ENCODE measurements at regions not wholly inside any gene's neighbourhood (a gene's known extent, or its start where the extent isn't known, plus 50 kb on each side); places are given as distances from the start of the nearest gene placed in this dataset.

- TF ChIP-seq POLR2A (IDR thresholded peaks at IDR 0.05; ENCODE audit: low read length) (no peak), GATA1 (IDR thresholded peaks at IDR 0.05; ENCODE audit: low read depth, low read length) (no peak)
- DNase-seq = no peak
These were observed 90.5 kb upstream of the MEX3C start for GRCh38 chr18:51287818-51288508.

DNA sequence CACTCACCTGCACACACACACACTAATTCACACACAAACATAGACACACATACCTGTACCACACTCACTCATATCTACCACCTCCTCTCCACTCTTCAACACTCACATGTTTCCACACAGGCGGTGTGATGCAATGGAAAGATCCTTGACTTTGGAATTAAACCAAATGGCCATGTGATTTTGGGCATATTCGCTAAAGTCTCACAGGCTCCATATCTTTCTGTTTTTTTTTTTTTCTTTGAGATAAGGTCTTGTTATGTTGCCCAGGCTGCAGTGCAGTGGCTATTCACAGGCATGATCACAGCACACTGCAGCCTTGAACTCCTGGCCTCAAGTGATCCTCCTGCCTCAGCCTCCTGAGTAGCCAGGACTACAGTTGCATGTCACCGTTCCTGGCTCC lies 91.1 kb upstream of the MEX3C start:
- DNase-seq = no peak
- no peak for TF ChIP-seq POLR2A (IDR thresholded peaks at IDR 0.05; ENCODE audit: low read length)
- TF ChIP-seq GATA1 (IDR thresholded peaks at IDR 0.05; ENCODE audit: low read depth, low read length) = no peak

- DNase-seq = no peak
- TF ChIP-seq GATA1 (IDR thresholded peaks at IDR 0.05; ENCODE audit: low read depth, low read length) = no peak
- no peak for TF ChIP-seq POLR2A (IDR thresholded peaks at IDR 0.05; ENCODE audit: low read length)
These were observed 93.4 kb upstream of the MEX3C start for GRCh38 chr18:51290860-51291259.

DNA sequence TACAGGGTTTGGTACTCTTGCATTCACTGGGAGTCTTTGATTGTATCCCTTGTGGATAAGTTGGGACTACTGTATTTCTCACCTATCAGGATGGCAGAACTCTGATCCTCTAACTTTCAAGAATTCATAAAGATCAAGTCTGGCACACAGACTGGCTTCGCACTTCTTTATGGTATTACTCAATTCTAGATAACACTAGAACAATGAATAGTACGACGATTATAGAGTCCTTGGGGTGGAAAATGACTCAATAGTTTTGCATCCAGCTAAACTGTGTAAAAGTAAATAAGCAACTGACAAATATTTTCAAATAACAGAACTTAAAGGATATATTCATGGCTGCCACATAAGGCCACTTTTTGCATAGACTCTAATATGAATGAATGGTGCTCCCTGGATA lies 103.4 kb upstream of the MEX3C start:
- no peak for DNase-seq
- TF ChIP-seq GATA1 (IDR thresholded peaks at IDR 0.05; ENCODE audit: low read depth, low read length) = no peak
- TF ChIP-seq POLR2A (IDR thresholded peaks at IDR 0.05; ENCODE audit: low read length) = no peak

- no peak for TF ChIP-seq GATA1 (IDR thresholded peaks at IDR 0.05; ENCODE audit: low read depth, low read length)
- no peak for TF ChIP-seq POLR2A (IDR thresholded peaks at IDR 0.05; ENCODE audit: low read length)
- no peak for DNase-seq
These were observed 103.9 kb upstream of the MEX3C start for GRCh38 chr18:51301376-51301775.

DNA sequence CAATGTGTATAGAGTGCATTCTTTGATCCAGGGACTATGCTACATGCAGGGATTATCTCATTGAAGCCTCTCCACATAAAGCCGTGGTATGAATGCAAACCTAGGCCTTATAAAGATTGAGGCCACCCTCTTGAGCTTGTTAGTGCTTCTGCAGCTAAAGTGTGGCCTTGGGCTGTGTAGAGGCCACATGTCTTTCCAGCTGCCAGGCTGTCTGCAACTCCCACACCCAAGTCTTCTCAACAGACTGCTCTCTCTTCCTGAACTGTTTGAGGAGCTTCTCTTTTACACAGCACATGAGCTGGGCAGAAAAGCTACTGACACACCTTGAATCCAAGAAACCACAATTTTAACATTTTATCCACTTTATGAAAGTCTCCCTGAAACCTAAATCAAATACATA lies 119.2 kb upstream of the MEX3C start:
- DNase-seq = no peak
- TF ChIP-seq POLR2A (IDR thresholded peaks at IDR 0.05; ENCODE audit: low read length) (no peak), GATA1 (IDR thresholded peaks at IDR 0.05; ENCODE audit: low read depth, low read length) (no peak)

DNA sequence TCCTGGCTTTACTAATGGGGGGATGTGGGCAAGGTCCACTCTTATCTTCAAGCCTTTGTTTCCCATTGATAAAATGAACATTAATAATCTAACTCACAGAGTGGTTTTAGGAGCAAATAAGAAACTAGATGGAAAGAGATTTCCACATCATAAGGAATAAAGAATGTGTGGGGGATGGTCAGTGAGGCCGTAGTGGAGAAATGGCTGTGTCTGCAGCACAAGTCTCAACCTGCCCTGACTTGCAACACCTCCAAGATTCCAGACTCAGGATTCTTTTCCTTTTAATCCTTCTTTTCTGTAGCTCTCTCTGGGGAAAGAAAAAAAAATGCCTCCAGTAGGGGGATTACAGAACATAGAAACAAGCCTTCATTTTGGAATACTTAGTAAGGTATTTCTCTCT lies 124.2 kb upstream of the MEX3C start:
- TF ChIP-seq POLR2A (IDR thresholded peaks at IDR 0.05; ENCODE audit: low read length) (no peak), GATA1 (IDR thresholded peaks at IDR 0.05; ENCODE audit: low read depth, low read length) (no peak)
- DNase-seq = no peak

- DNase-seq = no peak
- TF ChIP-seq GATA1 (IDR thresholded peaks at IDR 0.05; ENCODE audit: low read depth, low read length) (no peak), POLR2A (IDR thresholded peaks at IDR 0.05; ENCODE audit: low read length) (no peak)
These were observed 126.5 kb upstream of the MEX3C start for GRCh38 chr18:51323961-51324360.

- DNase-seq = no peak
- no peak for TF ChIP-seq POLR2A (IDR thresholded peaks at IDR 0.05; ENCODE audit: low read length)
- TF ChIP-seq GATA1 (IDR thresholded peaks at IDR 0.05; ENCODE audit: low read depth, low read length) = no peak
These were observed 132.7 kb upstream of the MEX3C start for GRCh38 chr18:51330148-51330547.

DNA sequence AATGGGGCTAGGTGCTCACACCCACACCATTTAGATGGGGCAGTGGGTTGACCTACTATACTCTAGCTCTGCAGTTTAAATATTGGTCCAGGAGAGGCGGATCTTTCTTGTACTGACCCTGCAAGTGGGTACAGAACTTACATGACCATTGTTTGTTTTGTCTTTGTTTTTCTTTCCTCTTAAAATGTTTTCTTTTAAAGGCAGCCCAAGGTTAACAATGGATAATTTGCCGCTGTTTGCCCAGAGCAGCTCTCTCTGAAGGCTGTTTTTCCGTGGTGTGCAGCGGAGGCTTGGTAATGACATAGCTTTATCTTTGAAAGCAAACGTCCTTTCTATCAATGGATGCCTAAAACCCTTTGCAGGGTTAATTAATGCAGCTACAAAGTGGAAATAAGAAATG lies 133.3 kb upstream of the MEX3C start:
- TF ChIP-seq POLR2A (IDR thresholded peaks at IDR 0.05; ENCODE audit: low read length) (no peak), GATA1 (IDR thresholded peaks at IDR 0.05; ENCODE audit: low read depth, low read length) (no peak)
- no peak for DNase-seq

GRCh38 chr18:51337406-51337805 lies 139.9 kb upstream of the MEX3C start:
- TF ChIP-seq POLR2A (IDR thresholded peaks at IDR 0.05; ENCODE audit: low read length) (no peak), GATA1 (IDR thresholded peaks at IDR 0.05; ENCODE audit: low read depth, low read length) (no peak)
- no peak for DNase-seq

GRCh38 chr18:51339856-51340255 lies 142.4 kb upstream of the MEX3C start:
- no peak for DNase-seq
- TF ChIP-seq POLR2A (IDR thresholded peaks at IDR 0.05; ENCODE audit: low read length) (no peak), GATA1 (IDR thresholded peaks at IDR 0.05; ENCODE audit: low read depth, low read length) (no peak)

GRCh38 chr18:51340332-51340731 lies 142.9 kb upstream of the MEX3C start:
- TF ChIP-seq POLR2A (IDR thresholded peaks at IDR 0.05; ENCODE audit: low read length) = no peak
- TF ChIP-seq GATA1 (IDR thresholded peaks at IDR 0.05; ENCODE audit: low read depth, low read length) = no peak
- DNase-seq = peak in 1 of 2 experiments; percentile 16

DNA sequence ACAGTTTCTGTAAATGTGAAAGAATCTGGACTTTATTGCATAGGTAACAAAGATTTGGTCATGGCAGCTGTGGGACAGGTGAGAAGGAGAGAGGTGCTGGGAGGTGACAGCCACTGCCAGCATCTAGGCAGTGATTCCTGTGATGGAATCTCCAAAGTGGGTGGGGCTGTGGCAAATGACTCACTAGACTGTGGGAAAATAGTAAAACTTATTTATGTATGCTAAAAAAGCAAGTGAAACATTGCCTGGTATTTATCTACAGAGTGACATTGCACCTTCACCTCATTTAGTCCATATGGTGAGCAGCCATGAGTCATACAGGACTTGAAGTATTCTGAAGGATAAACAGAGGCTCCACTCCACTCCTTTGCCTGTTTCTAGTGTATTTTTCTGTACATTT lies 145.3 kb upstream of the MEX3C start:
- no peak for TF ChIP-seq GATA1 (IDR thresholded peaks at IDR 0.05; ENCODE audit: low read depth, low read length)
- TF ChIP-seq POLR2A (IDR thresholded peaks at IDR 0.05; ENCODE audit: low read length) = no peak
- peak in 1 of 2 experiments; percentile 23 for DNase-seq

- TF ChIP-seq GATA1 (IDR thresholded peaks at IDR 0.05; ENCODE audit: low read depth, low read length) (no peak), POLR2A (IDR thresholded peaks at IDR 0.05; ENCODE audit: low read length) (no peak)
These were observed 148.4 kb upstream of the MEX3C start for GRCh38 chr18:51345848-51346391.

More at GRCh38 chr18:51345848-51346391, 148.4 kb upstream of the MEX3C start:
- no peak for DNase-seq
